ENCODE measurements at regions not wholly inside any gene's neighbourhood (a gene's known extent, or its start where the extent isn't known, plus 50 kb on each side); places are given as distances from the start of the nearest gene placed in this dataset.

DNA sequence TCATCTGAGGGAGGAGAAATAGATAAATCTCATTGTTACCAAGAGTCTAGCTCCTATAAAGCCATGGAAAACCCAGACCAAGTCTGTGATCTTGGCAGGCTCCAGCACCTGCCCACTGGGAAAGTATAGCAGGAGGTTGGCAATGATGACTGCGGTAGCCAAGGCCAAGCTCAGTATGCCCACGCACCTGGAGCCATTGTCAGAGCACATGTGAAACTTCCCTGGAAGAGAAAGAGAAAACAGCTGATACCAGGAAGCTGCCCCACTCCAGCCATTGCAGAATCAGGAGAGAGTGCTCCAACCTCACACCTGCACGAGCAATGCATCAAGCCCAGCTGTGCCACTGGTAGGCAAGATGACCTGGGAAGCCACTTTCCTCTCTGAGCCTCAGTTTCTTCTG, 62.2 kb upstream of the HEPHL1 start:
- no peaks in the 10 kb centered on the region for H3K4me1 Mint-ChIP-seq
- H3K27me3 Mint-ChIP-seq: peaks cover 1% of the 10 kb centered on the region
- ChIA-PET CTCF (no interaction called here), POLR2A (no interaction called here)
- H3K27ac Mint-ChIP-seq: no peak overlapping the region
- intact Hi-C loops (cut with micrococcal nuclease): no loop called here
- no peak overlapping the region for H3K4me3 Mint-ChIP-seq
- no peak for DNase-seq
- TF ChIP-seq, protein P1, sequence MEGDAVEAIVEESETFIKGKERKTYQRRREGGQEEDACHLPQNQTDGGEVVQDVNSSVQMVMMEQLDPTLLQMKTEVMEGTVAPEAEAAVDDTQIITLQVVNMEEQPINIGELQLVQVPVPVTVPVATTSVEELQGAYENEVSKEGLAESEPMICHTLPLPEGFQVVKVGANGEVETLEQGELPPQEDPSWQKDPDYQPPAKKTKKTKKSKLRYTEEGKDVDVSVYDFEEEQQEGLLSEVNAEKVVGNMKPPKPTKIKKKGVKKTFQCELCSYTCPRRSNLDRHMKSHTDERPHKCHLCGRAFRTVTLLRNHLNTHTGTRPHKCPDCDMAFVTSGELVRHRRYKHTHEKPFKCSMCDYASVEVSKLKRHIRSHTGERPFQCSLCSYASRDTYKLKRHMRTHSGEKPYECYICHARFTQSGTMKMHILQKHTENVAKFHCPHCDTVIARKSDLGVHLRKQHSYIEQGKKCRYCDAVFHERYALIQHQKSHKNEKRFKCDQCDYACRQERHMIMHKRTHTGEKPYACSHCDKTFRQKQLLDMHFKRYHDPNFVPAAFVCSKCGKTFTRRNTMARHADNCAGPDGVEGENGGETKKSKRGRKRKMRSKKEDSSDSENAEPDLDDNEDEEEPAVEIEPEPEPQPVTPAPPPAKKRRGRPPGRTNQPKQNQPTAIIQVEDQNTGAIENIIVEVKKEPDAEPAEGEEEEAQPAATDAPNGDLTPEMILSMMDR (IDR thresholded peaks at IDR 0.05): no peak
- peaks cover 8% of the 10 kb centered on the region for H3K9me3 Mint-ChIP-seq
- H3K36me3 Mint-ChIP-seq (ENCODE audit: low read depth): no peaks in the 10 kb centered on the region
- ATAC-seq (ENCODE audit: low read depth): no peak

DNA sequence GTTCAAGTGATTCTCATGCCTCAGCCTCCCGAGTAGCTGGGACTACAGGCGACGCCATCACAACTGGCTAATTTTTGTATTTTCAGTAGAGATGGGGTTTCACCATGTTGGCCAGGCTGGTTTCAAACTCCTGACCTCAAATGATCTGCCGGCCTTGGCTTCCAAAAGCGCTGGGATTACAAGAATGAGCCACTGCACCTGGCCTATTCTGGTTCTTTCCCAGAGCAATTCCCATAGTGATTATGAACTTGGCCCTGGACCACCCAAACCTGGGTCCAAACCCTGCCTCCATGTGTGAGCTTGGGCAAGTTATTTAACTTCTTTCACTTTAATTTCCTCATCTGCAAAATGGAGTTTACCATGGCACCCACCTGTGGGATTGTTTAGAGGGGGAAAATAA, 61.5 kb upstream of the HEPHL1 start:
- Mint-ChIP-seq H3K36me3 (ENCODE audit: low read depth) (no peaks in the 10 kb centered on the region), H3K4me3 (no peak overlapping the region), H3K4me1 (no peaks in the 10 kb centered on the region), H3K27ac (no peak overlapping the region), H3K27me3 (peaks cover 1% of the 10 kb centered on the region), H3K9me3 (peaks cover 7% of the 10 kb centered on the region)
- ATAC-seq (ENCODE audit: low read depth) (no peak), DNase-seq (no peak)
- ChIA-PET CTCF (no interaction called here), POLR2A (no interaction called here)
- intact Hi-C loops (cut with micrococcal nuclease): no loop called here
- TF ChIP-seq, protein P1 (IDR thresholded peaks at IDR 0.05): no peak

DNA sequence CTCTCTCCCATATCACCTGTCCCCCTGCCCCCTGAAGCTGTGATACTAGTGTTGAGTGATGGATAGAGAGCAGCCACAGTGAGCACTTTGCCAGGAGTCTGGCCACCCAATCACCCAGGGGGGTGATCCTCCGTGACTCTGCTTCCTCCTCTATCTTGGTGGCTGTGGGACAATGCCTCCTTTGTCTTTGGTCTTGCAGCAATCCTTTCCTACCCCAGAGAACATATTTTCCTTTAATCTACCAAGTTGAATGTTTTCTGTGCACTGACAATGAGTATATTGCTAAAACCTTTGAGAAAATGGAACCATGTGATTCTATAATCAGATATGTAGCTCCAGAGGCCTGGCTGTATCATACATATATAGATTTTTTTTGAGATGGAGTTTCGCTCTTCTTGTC, 58.1 kb upstream of the HEPHL1 start:
- Mint-ChIP-seq H3K4me1 (no peaks in the 10 kb centered on the region), H3K27ac (no peak overlapping the region), H3K27me3 (no peaks in the 10 kb centered on the region), H3K4me3 (no peak overlapping the region), H3K36me3 (ENCODE audit: low read depth) (no peaks in the 10 kb centered on the region), H3K9me3 (no peaks in the 10 kb centered on the region)
- ChIA-PET CTCF (no interaction called here), POLR2A (no interaction called here)
- no peak for ATAC-seq (ENCODE audit: low read depth)
- DNase-seq: no peak
- TF ChIP-seq, protein P1 (IDR thresholded peaks at IDR 0.05): no peak
- intact Hi-C loops (cut with micrococcal nuclease): no loop called here

DNA sequence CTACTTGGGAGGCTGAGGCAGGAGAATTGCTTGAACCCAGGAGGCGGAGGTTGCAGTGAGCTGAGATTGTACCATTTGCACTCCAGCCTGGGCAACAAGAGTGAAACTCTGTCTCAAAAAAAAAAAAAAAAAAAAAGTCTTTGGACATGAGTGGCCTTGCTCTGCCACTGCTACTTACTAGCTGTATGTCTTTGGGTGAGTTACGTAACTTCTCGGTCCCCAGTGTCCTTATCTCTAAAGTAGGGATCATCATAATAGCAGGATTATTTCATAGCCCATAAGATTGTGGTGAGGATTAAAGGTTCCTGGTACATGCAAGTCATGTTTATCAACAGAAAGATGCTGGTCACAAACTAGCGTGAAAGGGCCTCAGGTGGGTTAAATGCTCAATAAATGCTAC, 53.9 kb upstream of the HEPHL1 start:
- TF ChIP-seq, protein P1 (IDR thresholded peaks at IDR 0.05): no peak
- ATAC-seq (ENCODE audit: low read depth) (no peak), DNase-seq (no peak)
- no peak overlapping the region for H3K4me3 Mint-ChIP-seq
- no peaks in the 10 kb centered on the region for H3K36me3 Mint-ChIP-seq (ENCODE audit: low read depth)
- no peak overlapping the region for H3K27ac Mint-ChIP-seq
- H3K27me3 Mint-ChIP-seq: no peaks in the 10 kb centered on the region
- H3K9me3 Mint-ChIP-seq: no peaks in the 10 kb centered on the region
- ChIA-PET POLR2A (no interaction called here), CTCF (no interaction called here)
- no peaks in the 10 kb centered on the region for H3K4me1 Mint-ChIP-seq
- intact Hi-C loops (cut with micrococcal nuclease): no loop called here

DNA sequence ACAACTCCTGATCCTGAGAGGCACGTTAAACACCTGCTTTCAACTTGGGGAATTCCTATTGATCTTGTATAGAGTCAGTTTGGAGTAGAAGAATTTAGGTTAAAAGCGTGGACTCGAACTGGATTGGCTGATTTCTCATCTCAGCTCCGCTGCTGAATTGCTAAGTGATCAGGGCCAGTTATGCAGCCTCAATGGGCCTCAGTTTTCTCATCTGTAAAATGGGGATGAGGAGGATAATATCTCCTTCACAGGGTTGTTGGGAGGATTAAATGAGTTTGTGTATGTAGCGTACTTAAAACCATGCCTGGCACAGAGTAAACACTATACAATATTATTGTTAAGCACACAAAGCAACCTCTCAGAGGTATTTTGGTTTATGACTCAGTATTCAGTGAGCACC, 53.2 kb upstream of the HEPHL1 start:
- CTCF ChIA-PET: no interaction called here
- no peak for ATAC-seq (ENCODE audit: low read depth)
- Mint-ChIP-seq H3K36me3 (ENCODE audit: low read depth) (no peaks in the 10 kb centered on the region), H3K4me3 (no peak overlapping the region), H3K4me1 (no peaks in the 10 kb centered on the region), H3K27ac (no peak overlapping the region), H3K27me3 (no peaks in the 10 kb centered on the region), H3K9me3 (no peaks in the 10 kb centered on the region)
- intact Hi-C loops (cut with micrococcal nuclease): no loop called here
- DNase-seq: no peak
- TF ChIP-seq, protein P1 (IDR thresholded peaks at IDR 0.05): no peak
- POLR2A ChIA-PET: no interaction called here

Measured in activated B cell treated with CpG ODN at 0.5 μM for 24 hours (primary cell).